Liver (tissue), 8 donors: ENCODE measurements at regions not wholly inside any gene's neighbourhood (a gene's known extent, or its start where the extent isn't known, plus 50 kb on each side); places are given as distances from the start of the nearest gene placed in this dataset.

ENCODE experiments used
- DNase-seq: peaks from one replicate; pipeline ENCODE4 v3.0.0-alpha.2; 2017; ENCODE audit warnings: low spot score
- H3K27ac ChIP-seq, 2 donors: one replicate each; pipeline ENCODE4 v1.7.0; 2013; ENCODE audit warnings: inconsistent platforms in 2 of 2, low read length in 2 of 2, control low read depth in 1 of 2, low read depth in 1 of 2, mild to moderate bottlenecking in 1 of 2
- H3K27me3 ChIP-seq, 4 donors: one replicate each; pipeline versions ENCODE4 v1.6.1 to v1.7.0; 2013; ENCODE audit warnings: low read length in 3 of 4, inconsistent platforms in 1 of 4, mild to moderate bottlenecking in 1 of 4, moderate library complexity in 1 of 4; ENCODE audit not compliant: control insufficient read depth in 4 of 4, insufficient read depth in 4 of 4
- H3K36me3 ChIP-seq, 4 donors: one replicate each; pipeline versions ENCODE4 v1.6.1 to v1.7.0; 2013; ENCODE audit warnings: low read length in 3 of 4, mild to moderate bottlenecking in 3 of 4, low read depth in 1 of 4, moderate library complexity in 1 of 4; ENCODE audit not compliant: control insufficient read depth in 4 of 4, insufficient read depth in 3 of 4
- H3K4me1 ChIP-seq, 4 donors: one replicate each; pipeline versions ENCODE4 v1.6.1 to v1.7.0; 2013; ENCODE audit warnings: low read length in 3 of 4, mild to moderate bottlenecking in 3 of 4, moderate library complexity in 1 of 4; ENCODE audit not compliant: control insufficient read depth in 4 of 4, insufficient read depth in 4 of 4
- H3K4me3 ChIP-seq, 3 donors: one replicate each; pipeline versions ENCODE4 v1.6.1 to v1.7.0; 2013; ENCODE audit warnings: low read length in 3 of 3, control low read depth in 1 of 3, low read depth in 1 of 3, mild to moderate bottlenecking in 1 of 3
- H3K9ac ChIP-seq, 2 donors: one replicate each; pipeline ENCODE4 v1.7.0; 2013; ENCODE audit warnings: low read length in 2 of 2, mild to moderate bottlenecking in 2 of 2, moderate library complexity in 2 of 2, control low read depth in 1 of 2, low read depth in 1 of 2
- H3K9me3 ChIP-seq, 4 donors: one replicate each; pipeline versions ENCODE4 v1.6.1 to v1.7.0; 2013; ENCODE audit warnings: low read length in 3 of 4; ENCODE audit not compliant: control insufficient read depth in 4 of 4
- ATF3 ChIP-seq: IDR thresholded peaks from 2 replicates; pipeline ENCODE4 v1.6.1; 2016; ENCODE audit warnings: antibody characterized with exemption
- CTCF ChIP-seq: fragments of 150-350 bp; IDR thresholded peaks from 2 replicates; pipeline ENCODE4 v1.5.1; 2017; ENCODE audit warnings: improper control_type of control experiment, low read depth, low read length; ENCODE audit not compliant: missing input control
- EGR1 ChIP-seq, 2 donors: IDR thresholded peaks; 2 replicates each; pipeline ENCODE4 v1.6.1; 2016 to 2018; ENCODE audit warnings: antibody characterized with exemption in 2 of 2, low read depth in 2 of 2
- FOXA1 ChIP-seq: IDR thresholded peaks from 2 replicates; pipeline ENCODE4 v1.6.1; 2016; ENCODE audit warnings: antibody characterized with exemption
- GABPA ChIP-seq, 2 donors: IDR thresholded peaks in 1 of 2; conservative IDR thresholded peaks in 1 of 2; 2 replicates each; pipeline ENCODE4 v1.6.1; 2016; ENCODE audit warnings: antibody characterized with exemption in 2 of 2, mild to moderate bottlenecking in 1 of 2, moderate library complexity in 1 of 2
- HNF4A ChIP-seq, 2 donors: conservative IDR thresholded peaks; 2 replicates each; pipeline ENCODE4 v1.6.1; 2016; ENCODE audit warnings: antibody characterized with exemption in 2 of 2, mild to moderate bottlenecking in 2 of 2
- HNF4G ChIP-seq: IDR thresholded peaks from 2 replicates; pipeline ENCODE4 v1.6.1; 2016; ENCODE audit warnings: antibody characterized with exemption
- JUND ChIP-seq, 2 donors: IDR thresholded peaks; 2 replicates each; pipeline ENCODE4 v1.6.1; 2016; ENCODE audit warnings: antibody characterized with exemption in 2 of 2
- MAX ChIP-seq: IDR thresholded peaks from 2 replicates; pipeline ENCODE4 v1.6.1; 2016; ENCODE audit warnings: antibody characterized with exemption
- NR2F2 ChIP-seq: IDR thresholded peaks from 2 replicates; pipeline ENCODE4 v1.6.1; 2016; ENCODE audit warnings: antibody characterized with exemption
- RAD21 ChIP-seq, 2 donors: IDR thresholded peaks; 2 replicates each; pipeline ENCODE4 v1.6.1; 2016; ENCODE audit warnings: antibody characterized with exemption in 2 of 2, mild to moderate bottlenecking in 2 of 2
- REST ChIP-seq: IDR thresholded peaks from 2 replicates; pipeline ENCODE4 v1.6.1; 2016; ENCODE audit warnings: antibody characterized with exemption, mild to moderate bottlenecking
- RXRA ChIP-seq, 2 donors: IDR thresholded peaks; 2 replicates each; pipeline ENCODE4 v1.6.1; 2017 to 2018; ENCODE audit warnings: antibody characterized with exemption in 2 of 2, mild to moderate bottlenecking in 1 of 2
- SP1 ChIP-seq: IDR thresholded peaks from 2 replicates; pipeline ENCODE4 v1.6.1; 2018; ENCODE audit warnings: antibody characterized with exemption, mild to moderate bottlenecking
- TAF1 ChIP-seq: conservative IDR thresholded peaks from 2 replicates; pipeline ENCODE4 v1.6.1; 2016; ENCODE audit warnings: antibody characterized with exemption, mild to moderate bottlenecking
- YY1 ChIP-seq: IDR thresholded peaks from 2 replicates; pipeline ENCODE4 v1.6.1; 2016; ENCODE audit warnings: antibody characterized with exemption, mild to moderate bottlenecking
- ZBTB33 ChIP-seq: IDR thresholded peaks from 2 replicates; pipeline ENCODE4 v1.6.1; 2016; ENCODE audit warnings: antibody characterized with exemption
- WGBS: extraction: QIAGEN DNeasy Blood & Tissue Kit; methylation state at CpG from one replicate; pipeline ENCODE4 v1.1.7; 2013; 5-methylcytosine and 5-hydroxymethylcytosine counted together
- donor health status: healthy.
- donor health status: healthy.
- donor health status: healthy.
- donor health status: healthy.
- donor health status: healthy.

- H3K9ac ChIP-seq = no peak overlapping the region
- no peak overlapping the region for H3K4me3 ChIP-seq
- DNase-seq = no peak
- TF ChIP-seq HNF4G (no peak), EGR1 (IDR thresholded peaks at IDR 0.05; ENCODE audit: low read depth in 2 of 2) (no peak), RAD21 (IDR thresholded peaks at IDR 0.05) (no peak), RXRA (IDR thresholded peaks at IDR 0.05) (no peak), TAF1 (no peak), HNF4A (conservative IDR thresholded peaks at IDR 0.05) (no peak), REST (no peak), MAX (no peak), SP1 (no peak), ZBTB33 (no peak), CTCF (no peak), YY1 (no peak), NR2F2 (no peak), ATF3 (no peak), JUND (IDR thresholded peaks at IDR 0.05) (no peak), FOXA1 (no peak), GABPA (IDR thresholded peaks at IDR 0.05 in 1 of 2, conservative IDR thresholded peaks at IDR 0.05 in 1 of 2) (no peak)
- 87% methylated on average over 2 of the region's 2 CpGs for WGBS
- no peaks in the 10 kb centered on the region for H3K4me1 ChIP-seq
- H3K36me3 ChIP-seq = no peaks in the 10 kb centered on the region
- H3K9me3 ChIP-seq = no peaks in the 10 kb centered on the region
- H3K27ac ChIP-seq = no peak overlapping the region
- no peaks in the 10 kb centered on the region for H3K27me3 ChIP-seq
Observed at GRCh38 chr3:103947062-103947461, 1419.6 kb upstream of the ALCAM start.

- Histone ChIP-seq H3K9ac (no peak overlapping the region), H3K4me3 (no peak overlapping the region), H3K4me1 (no peaks in the 10 kb centered on the region), H3K36me3 (no peaks in the 10 kb centered on the region), H3K9me3 (no peaks in the 10 kb centered on the region), H3K27me3 (no peaks in the 10 kb centered on the region), H3K27ac (no peak overlapping the region)
- DNase-seq = no peak
- 76% methylated on average over 1 of the region's 1 CpG for WGBS
- no peak for TF ChIP-seq CTCF
- TF ChIP-seq HNF4G = no peak
- TF ChIP-seq EGR1 (IDR thresholded peaks at IDR 0.05; ENCODE audit: low read depth in 2 of 2) = no peak
Observed at GRCh38 chr3:103949693-103950092, 1417.0 kb upstream of the ALCAM start.
